NCI-H2196 treated with DMSO at 0.1 percent for 48 hours (cell line): ENCODE measurements at regions not wholly inside any gene's neighbourhood (a gene's known extent, or its start where the extent isn't known, plus 50 kb on each side); places are given as distances from the start of the nearest gene placed in this dataset.
"Not testable (repeated sequence)": the region's sequence is repeated elsewhere in the genome, so short reads cannot be mapped to it uniquely, and the experiment has no call there.

ENCODE experiments used
- DNase-seq: peaks from one replicate; lab custom pipeline; 2025; ENCODE audit not compliant: unreplicated experiment; lab: John Stamatoyannopoulos, UW

- no peak for DNase-seq
Measured at GRCh38 chr10:124324856-124325632, 93.7 kb downstream of the OAT start.

- no peak for DNase-seq
Measured at GRCh38 chr10:124324451-124324850, 94.3 kb downstream of the OAT start.

GRCh38 chr10:124323806-124324205 is 94.9 kb downstream of the OAT start:
- no peak for DNase-seq

GRCh38 chr10:124323111-124323725 is 95.5 kb downstream of the OAT start:
- no peak for DNase-seq

- DNase-seq, result no peak
Measured at GRCh38 chr10:124322191-124322980, 96.3 kb downstream of the OAT start.

- no peak for DNase-seq
Measured at GRCh38 chr10:124321433-124322089, 97.2 kb downstream of the OAT start.

GRCh38 chr10:124320778-124321432 is 97.8 kb downstream of the OAT start:
- no peak for DNase-seq

GRCh38 chr10:124319926-124320391 is 98.8 kb downstream of the OAT start:
- no peak for DNase-seq

GRCh38 chr10:124319520-124319919 is 99.2 kb downstream of the OAT start:
- not testable (repeated sequence) for DNase-seq

- DNase-seq, result no peak
Measured at GRCh38 chr10:124318811-124319210, 99.9 kb downstream of the OAT start.

- no peak for DNase-seq
Measured at GRCh38 chr10:124318076-124318475, 100.6 kb downstream of the OAT start.

- DNase-seq, result no peak
Measured at GRCh38 chr10:124316326-124316725, 102.4 kb downstream of the OAT start.

- DNase-seq, result no peak
Measured at GRCh38 chr10:124315591-124316270, 103.0 kb downstream of the OAT start.

- DNase-seq, result no peak
Measured at GRCh38 chr10:124313374-124313773, 105.3 kb downstream of the OAT start.

- no peak for DNase-seq
Measured at GRCh38 chr10:124308811-124309210, 109.9 kb downstream of the OAT start.

- DNase-seq, result no peak
Measured at GRCh38 chr10:124308056-124308645, 110.6 kb downstream of the OAT start.

- DNase-seq, result no peak
Measured at GRCh38 chr10:124307591-124307990, 111.1 kb downstream of the OAT start.

GRCh38 chr10:124306922-124307371 is 111.8 kb downstream of the OAT start:
- DNase-seq, result no peak

- no peak for DNase-seq
Measured at GRCh38 chr10:124306520-124306919, 112.2 kb downstream of the OAT start.

- DNase-seq, result no peak
Measured at GRCh38 chr10:124305984-124306383, 112.7 kb downstream of the OAT start.
